NT2/D1 (cell line): ENCODE measurements at regions not wholly inside any gene's neighbourhood (a gene's known extent, or its start where the extent isn't known, plus 50 kb on each side); places are given as distances from the start of the nearest gene placed in this dataset.
"Not testable (repeated sequence)": the region's sequence is repeated elsewhere in the genome, so short reads cannot be mapped to it uniquely, and the experiment has no call there.

ENCODE experiments used
- DNase-seq: peaks from one replicate; pipeline ENCODE4 v3.0.0-alpha.2; 2011; ENCODE audit warnings: low read depth, low spot score
- H3K27me3 ChIP-seq: 2 replicates; pipeline ENCODE4 v1.6.0; 2011; ENCODE audit warnings: mild to moderate bottlenecking; ENCODE audit not compliant: insufficient read length, insufficient read depth
- H3K36me3 ChIP-seq: 2 replicates; pipeline ENCODE4 v1.6.1; 2011; ENCODE audit warnings: mild to moderate bottlenecking, low read length, mixed read lengths; ENCODE audit not compliant: insufficient read depth, insufficient read length
- H3K4me1 ChIP-seq: 2 replicates; pipeline ENCODE4 v1.5.1; 2011; ENCODE audit not compliant: insufficient read depth, insufficient read length
- H3K4me3 ChIP-seq: 2 replicates; pipeline ENCODE4 v1.5.1; 2011; ENCODE audit warnings: low read depth; ENCODE audit not compliant: insufficient read length
- H3K9ac ChIP-seq: 2 replicates; pipeline ENCODE4 v1.6.0; 2011; ENCODE audit warnings: low read depth; ENCODE audit not compliant: insufficient read length
- H3K9me3 ChIP-seq: 2 replicates; pipeline ENCODE4 v1.5.1; 2011; ENCODE audit warnings: mild to moderate bottlenecking, low read length; ENCODE audit not compliant: insufficient read depth
- SUZ12 ChIP-seq: IDR thresholded peaks from 2 replicates; pipeline ENCODE4 v1.6.1; 2011; ENCODE audit not compliant: insufficient read length, insufficient read depth; ENCODE audit errors: extremely low read depth
- YY1 ChIP-seq: IDR thresholded peaks from 2 replicates; pipeline ENCODE4 v1.6.1; 2011; ENCODE audit not compliant: insufficient read length, insufficient read depth
- ZNF274 ChIP-seq: IDR thresholded peaks from 2 replicates; pipeline ENCODE4 v1.6.1; 2011; ENCODE audit warnings: mild to moderate bottlenecking, low read depth, low read length

- Histone ChIP-seq H3K9ac (no peak overlapping the region), H3K36me3 (no peaks in the 10 kb centered on the region), H3K4me1 (no peaks in the 10 kb centered on the region), H3K9me3 (no peaks in the 10 kb centered on the region), H3K4me3 (no peak overlapping the region), H3K27me3 (no peaks in the 10 kb centered on the region)
- TF ChIP-seq ZNF274 (no peak), SUZ12 (no peak), YY1 (no peak)
- DNase-seq = no peak
These were observed 135.6 kb upstream of the KYNU start for GRCh38 chr2:142741764-142742269.

GRCh38 chr2:142734770-142735169 is 142.7 kb upstream of the KYNU start:
- H3K4me3 ChIP-seq = no peak overlapping the region
- H3K36me3 ChIP-seq = no peaks in the 10 kb centered on the region
- no peaks in the 10 kb centered on the region for H3K27me3 ChIP-seq
- no peaks in the 10 kb centered on the region for H3K4me1 ChIP-seq
- DNase-seq = no peak
- no peaks in the 10 kb centered on the region for H3K9me3 ChIP-seq
- no peak for TF ChIP-seq ZNF274
- TF ChIP-seq YY1 = no peak
- no peak for TF ChIP-seq SUZ12
- no peak overlapping the region for H3K9ac ChIP-seq

- Histone ChIP-seq H3K4me3 (no peak overlapping the region), H3K4me1 (no peaks in the 10 kb centered on the region), H3K27me3 (no peaks in the 10 kb centered on the region), H3K9me3 (no peaks in the 10 kb centered on the region), H3K36me3 (no peaks in the 10 kb centered on the region), H3K9ac (no peak overlapping the region)
- TF ChIP-seq ZNF274 (no peak), SUZ12 (no peak), YY1 (no peak)
- DNase-seq = no peak
These were observed 143.2 kb upstream of the KYNU start for GRCh38 chr2:142734231-142734630.

- H3K4me3 ChIP-seq, DNase-seq, H3K4me1 ChIP-seq, H3K27me3 ChIP-seq, H3K36me3 ChIP-seq, H3K9ac ChIP-seq: not testable (repeated sequence)
- H3K9me3 ChIP-seq = peaks cover 12% of the 10 kb centered on the region
These were observed 147.7 kb upstream of the KYNU start for GRCh38 chr2:142729814-142730213.

GRCh38 chr2:142727821-142728478 is 149.5 kb upstream of the KYNU start:
- H3K27me3 ChIP-seq, H3K36me3 ChIP-seq, H3K9ac ChIP-seq, DNase-seq, H3K4me3 ChIP-seq, H3K4me1 ChIP-seq: not testable (repeated sequence)
- peaks cover 12% of the 10 kb centered on the region for H3K9me3 ChIP-seq

- H3K4me1 ChIP-seq = no peaks in the 10 kb centered on the region
- H3K4me3 ChIP-seq = no peak overlapping the region
- DNase-seq = no peak
- TF ChIP-seq YY1 (no peak), SUZ12 (no peak), ZNF274 (no peak)
- no peak overlapping the region for H3K9ac ChIP-seq
- peaks cover 12% of the 10 kb centered on the region for H3K9me3 ChIP-seq
- no peaks in the 10 kb centered on the region for H3K36me3 ChIP-seq
- H3K27me3 ChIP-seq = no peaks in the 10 kb centered on the region
These were observed 152.1 kb upstream of the KYNU start for GRCh38 chr2:142725386-142725785.

- Histone ChIP-seq H3K4me3 (no peak overlapping the region), H3K27me3 (no peaks in the 10 kb centered on the region), H3K9me3 (peaks cover 12% of the 10 kb centered on the region), H3K9ac (no peak overlapping the region), H3K4me1 (no peaks in the 10 kb centered on the region), H3K36me3 (no peaks in the 10 kb centered on the region)
- DNase-seq = no peak
- no peak for TF ChIP-seq ZNF274
These were observed 152.6 kb upstream of the KYNU start for GRCh38 chr2:142724713-142725349.

GRCh38 chr2:142724186-142724585 is 153.3 kb upstream of the KYNU start:
- no peak overlapping the region for H3K4me3 ChIP-seq
- DNase-seq = no peak
- H3K4me1 ChIP-seq = no peaks in the 10 kb centered on the region
- H3K27me3 ChIP-seq = no peaks in the 10 kb centered on the region
- TF ChIP-seq SUZ12 (no peak), YY1 (no peak), ZNF274 (no peak)
- H3K9ac ChIP-seq = no peak overlapping the region
- H3K36me3 ChIP-seq = no peaks in the 10 kb centered on the region
- H3K9me3 ChIP-seq = peaks cover 12% of the 10 kb centered on the region
